Osteocyte (in vitro differentiated cells): ENCODE measurements at regions not wholly inside any gene's neighbourhood (a gene's known extent, or its start where the extent isn't known, plus 50 kb on each side); places are given as distances from the start of the nearest gene placed in this dataset.

Experiments used
- DNase-seq: peaks from one replicate; pipeline ENCODE4 v3.0.0; 2021; ENCODE audit warnings: mixed read lengths; ENCODE audit not compliant: unreplicated experiment; ENCODE audit errors: extremely low spot score
- H3K27ac Mint-ChIP-seq: one replicate; pipeline ENCODE4 v1.8.0; 2021; ENCODE audit warnings: mild to moderate bottlenecking, mixed read lengths; ENCODE audit not compliant: unreplicated experiment
- H3K27me3 Mint-ChIP-seq: one replicate; pipeline ENCODE4 v1.8.0; 2021; ENCODE audit warnings: mixed read lengths; ENCODE audit not compliant: unreplicated experiment
- H3K36me3 Mint-ChIP-seq: one replicate; pipeline ENCODE4 v1.8.0; 2021; ENCODE audit warnings: mixed read lengths; ENCODE audit not compliant: unreplicated experiment
- H3K4me1 Mint-ChIP-seq: one replicate; pipeline ENCODE4 v1.8.0; 2021; ENCODE audit warnings: mixed read lengths; ENCODE audit not compliant: unreplicated experiment
- H3K4me3 Mint-ChIP-seq: one replicate; pipeline ENCODE4 v1.8.0; 2021; ENCODE audit warnings: mild to moderate bottlenecking, moderate library complexity, mixed read lengths; ENCODE audit not compliant: unreplicated experiment
- H3K9me3 Mint-ChIP-seq: one replicate; pipeline ENCODE4 v1.8.0; 2021; ENCODE audit warnings: mixed read lengths; ENCODE audit not compliant: unreplicated experiment
- TF ChIP-seq, protein P1 (sequence below): fragments of 200-600 bp; sonication (generic); IDR thresholded peaks from 2 replicates; pipeline ENCODE4 v1.5.0; 2021; ENCODE audit warnings: antibody characterized with exemption, mild to moderate bottlenecking, moderate library complexity

DNA sequence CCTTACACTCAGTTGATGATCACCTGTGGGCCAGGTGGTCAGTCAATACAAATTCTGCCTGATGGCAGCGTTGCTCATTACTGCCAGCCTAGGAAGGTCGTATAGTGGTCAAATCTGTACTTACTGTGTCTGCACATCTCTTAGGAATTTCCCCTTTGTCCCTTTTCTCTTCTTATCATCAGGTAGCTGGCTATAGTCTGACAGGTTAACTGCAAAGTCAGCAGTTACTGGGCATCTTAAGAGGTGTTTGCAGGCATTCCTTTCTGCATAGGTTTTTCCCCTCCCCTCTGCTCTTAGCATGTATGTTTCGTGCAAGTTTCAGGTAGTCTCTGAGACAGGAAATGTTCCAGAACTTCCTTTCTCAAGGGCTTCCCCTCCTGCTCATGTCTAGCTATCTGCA lies 298.7 kb downstream of the LRRIQ3 start:
- no peaks in the 10 kb centered on the region for H3K27me3 Mint-ChIP-seq
- H3K4me3 Mint-ChIP-seq = no peak overlapping the region
- H3K9me3 Mint-ChIP-seq = no peaks in the 10 kb centered on the region
- DNase-seq = no peak
- H3K27ac Mint-ChIP-seq = no peak overlapping the region
- no peaks in the 10 kb centered on the region for H3K36me3 Mint-ChIP-seq
- TF ChIP-seq, protein P1, sequence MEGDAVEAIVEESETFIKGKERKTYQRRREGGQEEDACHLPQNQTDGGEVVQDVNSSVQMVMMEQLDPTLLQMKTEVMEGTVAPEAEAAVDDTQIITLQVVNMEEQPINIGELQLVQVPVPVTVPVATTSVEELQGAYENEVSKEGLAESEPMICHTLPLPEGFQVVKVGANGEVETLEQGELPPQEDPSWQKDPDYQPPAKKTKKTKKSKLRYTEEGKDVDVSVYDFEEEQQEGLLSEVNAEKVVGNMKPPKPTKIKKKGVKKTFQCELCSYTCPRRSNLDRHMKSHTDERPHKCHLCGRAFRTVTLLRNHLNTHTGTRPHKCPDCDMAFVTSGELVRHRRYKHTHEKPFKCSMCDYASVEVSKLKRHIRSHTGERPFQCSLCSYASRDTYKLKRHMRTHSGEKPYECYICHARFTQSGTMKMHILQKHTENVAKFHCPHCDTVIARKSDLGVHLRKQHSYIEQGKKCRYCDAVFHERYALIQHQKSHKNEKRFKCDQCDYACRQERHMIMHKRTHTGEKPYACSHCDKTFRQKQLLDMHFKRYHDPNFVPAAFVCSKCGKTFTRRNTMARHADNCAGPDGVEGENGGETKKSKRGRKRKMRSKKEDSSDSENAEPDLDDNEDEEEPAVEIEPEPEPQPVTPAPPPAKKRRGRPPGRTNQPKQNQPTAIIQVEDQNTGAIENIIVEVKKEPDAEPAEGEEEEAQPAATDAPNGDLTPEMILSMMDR = no peak
- no peaks in the 10 kb centered on the region for H3K4me1 Mint-ChIP-seq

DNA sequence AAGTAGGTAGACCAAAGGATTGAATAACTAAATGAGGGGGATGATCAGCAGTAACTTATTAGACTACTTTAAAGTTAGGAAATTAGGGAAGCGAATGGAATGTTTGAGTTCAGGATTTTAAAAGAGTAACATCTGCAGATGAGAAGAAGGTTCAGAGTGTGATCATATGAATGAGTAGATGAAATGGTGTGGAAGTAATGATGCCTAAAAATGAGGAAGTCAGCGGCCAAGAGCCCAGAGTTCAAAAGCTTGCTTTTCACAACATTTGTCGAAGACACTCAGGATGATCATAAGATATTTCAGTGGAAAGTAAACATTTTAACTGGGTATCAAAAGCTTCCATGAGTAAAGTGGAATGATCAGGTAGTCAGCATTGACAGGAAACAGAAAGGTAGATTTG lies 299.4 kb downstream of the LRRIQ3 start:
- Mint-ChIP-seq H3K4me1 (no peaks in the 10 kb centered on the region), H3K27ac (no peak overlapping the region), H3K27me3 (no peaks in the 10 kb centered on the region), H3K4me3 (no peak overlapping the region), H3K36me3 (no peaks in the 10 kb centered on the region), H3K9me3 (no peaks in the 10 kb centered on the region)
- TF ChIP-seq, protein P1 = no peak
- no peak for DNase-seq

DNA sequence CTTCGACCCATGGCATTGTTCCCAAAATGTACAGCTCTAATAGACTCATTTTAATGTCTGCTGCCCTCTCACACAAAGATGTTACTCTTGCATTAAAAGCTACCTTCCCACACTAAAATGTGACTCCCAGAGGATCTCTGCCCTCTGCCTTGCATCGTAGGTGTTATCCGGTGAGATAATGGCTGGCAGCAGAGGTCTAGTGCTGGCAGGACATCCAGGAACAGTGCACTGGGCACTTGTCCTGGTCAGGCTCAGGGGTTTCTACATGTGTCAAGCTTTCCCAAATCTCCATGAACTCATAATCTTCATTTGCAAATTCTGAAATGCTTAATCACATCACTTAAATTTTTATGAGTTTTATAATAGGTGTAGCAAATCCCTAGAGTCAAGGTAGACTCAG lies 310.6 kb downstream of the LRRIQ3 start:
- H3K27me3 Mint-ChIP-seq = no peaks in the 10 kb centered on the region
- TF ChIP-seq, protein P1 = no peak
- no peaks in the 10 kb centered on the region for H3K36me3 Mint-ChIP-seq
- DNase-seq = no peak
- H3K9me3 Mint-ChIP-seq = no peaks in the 10 kb centered on the region
- H3K4me1 Mint-ChIP-seq = no peaks in the 10 kb centered on the region
- H3K4me3 Mint-ChIP-seq = no peak overlapping the region
- no peak overlapping the region for H3K27ac Mint-ChIP-seq

DNA sequence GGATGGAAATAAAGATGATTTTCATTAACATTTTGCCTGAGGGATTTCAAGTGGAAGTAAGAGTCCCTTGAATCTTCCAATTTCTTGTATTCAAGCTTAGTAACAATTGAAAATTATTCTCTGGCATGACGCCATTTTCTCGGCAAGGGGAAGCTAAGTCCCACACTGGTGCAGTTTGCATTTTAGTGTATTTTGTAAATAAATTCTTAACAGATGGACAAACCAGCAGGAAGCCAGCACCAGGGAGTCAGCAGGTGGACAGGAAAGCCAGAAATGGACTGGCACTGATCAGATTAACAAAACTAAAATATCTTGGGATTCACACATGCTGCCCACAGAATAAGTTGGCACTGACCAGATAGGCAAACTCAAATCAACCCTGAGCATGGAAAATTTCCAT lies 311.3 kb downstream of the LRRIQ3 start:
- no peaks in the 10 kb centered on the region for H3K4me1 Mint-ChIP-seq
- no peaks in the 10 kb centered on the region for H3K9me3 Mint-ChIP-seq
- H3K36me3 Mint-ChIP-seq = no peaks in the 10 kb centered on the region
- no peaks in the 10 kb centered on the region for H3K27me3 Mint-ChIP-seq
- H3K27ac Mint-ChIP-seq = no peak overlapping the region
- H3K4me3 Mint-ChIP-seq = no peak overlapping the region
- no peak for DNase-seq
- TF ChIP-seq, protein P1 = no peak

DNA sequence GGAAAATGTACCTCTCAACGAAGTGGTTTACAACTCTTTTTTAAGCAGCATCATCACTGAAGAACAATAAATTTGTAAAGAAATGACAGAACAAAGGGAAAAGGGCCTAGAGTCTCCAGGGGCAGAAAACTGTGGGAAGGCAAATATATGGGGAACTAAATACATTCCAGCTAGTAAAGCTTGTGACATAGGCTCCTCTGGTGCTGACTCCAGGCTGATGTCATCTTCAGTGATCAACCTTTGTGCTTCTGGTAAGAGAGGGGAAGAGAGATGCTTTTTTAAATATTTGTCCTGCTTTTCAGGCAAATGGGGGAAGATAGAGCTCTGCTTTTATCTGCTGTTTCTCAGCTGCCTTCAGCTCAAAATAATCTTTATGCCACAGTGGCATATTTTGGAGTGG lies 323.2 kb downstream of the LRRIQ3 start:
- Mint-ChIP-seq H3K4me1 (no peaks in the 10 kb centered on the region), H3K27me3 (no peaks in the 10 kb centered on the region), H3K4me3 (no peak overlapping the region), H3K36me3 (no peaks in the 10 kb centered on the region), H3K9me3 (no peaks in the 10 kb centered on the region), H3K27ac (no peak overlapping the region)
- TF ChIP-seq, protein P1 = no peak
- no peak for DNase-seq
